GM20000 (cell line): ENCODE measurements at regions not wholly inside any gene's neighbourhood (a gene's known extent, or its start where the extent isn't known, plus 50 kb on each side); places are given as distances from the start of the nearest gene placed in this dataset.

Experiments used
- DNase-seq: peaks from one replicate; pipeline ENCODE4 v3.0.0; 2012; ENCODE audit warnings: low spot score
- CTCF ChIP-seq: IDR thresholded peaks from 2 replicates; pipeline ENCODE4 v1.5.1; 2012; ENCODE audit warnings: mild to moderate bottlenecking, control low read depth; ENCODE audit errors: extremely low read depth, missing control alignments

GRCh38 chr7:51634538-51634937 is 317.9 kb upstream of the COBL start:
- no peak for TF ChIP-seq CTCF
- DNase-seq = no peak

GRCh38 chr7:51634025-51634424 is 317.4 kb upstream of the COBL start:
- DNase-seq = no peak
- no peak for TF ChIP-seq CTCF

- DNase-seq = no peak
- TF ChIP-seq CTCF = no peak
Observed at GRCh38 chr7:51633596-51633995, 317.0 kb upstream of the COBL start.

- TF ChIP-seq CTCF = no peak
- DNase-seq = no peak
Observed at GRCh38 chr7:51633006-51633405, 316.4 kb upstream of the COBL start.

- TF ChIP-seq CTCF = no peak
- DNase-seq = no peak
Observed at GRCh38 chr7:51630933-51631332, 314.3 kb upstream of the COBL start.

- no peak for TF ChIP-seq CTCF
- no peak for DNase-seq
Observed at GRCh38 chr7:51629206-51629605, 312.6 kb upstream of the COBL start.

- TF ChIP-seq CTCF = no peak
- DNase-seq = no peak
Observed at GRCh38 chr7:51621956-51622355, 305.3 kb upstream of the COBL start.
